Hepatocyte (in vitro differentiated cells): ENCODE measurements at regions not wholly inside any gene's neighbourhood (a gene's known extent, or its start where the extent isn't known, plus 50 kb on each side); places are given as distances from the start of the nearest gene placed in this dataset.

Source experiments
- DNase-seq: peaks from one replicate; pipeline ENCODE4 v3.0.0-alpha.2; 2016; ENCODE audit warnings: low spot score
- H2AFZ ChIP-seq: fragments of 200-600 bp; sonication (generic); 2 replicates; pipeline ENCODE4 v1.6.0; 2016; ENCODE audit warnings: antibody characterized with exemption, mild to moderate bottlenecking
- H3K27ac ChIP-seq: fragments of 200-600 bp; sonication (generic); 2 replicates; pipeline ENCODE4 v1.5.1; 2016; ENCODE audit warnings: mild to moderate bottlenecking
- H3K27me3 ChIP-seq: fragments of 200-600 bp; sonication (generic); 2 replicates; pipeline ENCODE4 v1.6.1; 2016
- H3K36me3 ChIP-seq: fragments of 200-600 bp; sonication (generic); replicated peaks from 2 replicates; pipeline ENCODE4 v1.5.1; 2016; ENCODE audit warnings: low read depth; ENCODE audit not compliant: insufficient read depth
- H3K4me1 ChIP-seq: fragments of 200-600 bp; sonication (generic); 2 replicates; pipeline ENCODE4 v1.5.1; 2016; ENCODE audit warnings: mild to moderate bottlenecking, moderate library complexity; ENCODE audit not compliant: insufficient read depth
- H3K4me2 ChIP-seq: fragments of 200-600 bp; sonication (generic); 2 replicates; pipeline ENCODE4 v1.6.0; 2016
- H3K4me3 ChIP-seq: fragments of 200-600 bp; sonication (generic); 2 replicates; pipeline ENCODE4 v1.5.1; 2016; ENCODE audit warnings: mild to moderate bottlenecking
- H3K79me2 ChIP-seq: fragments of 200-600 bp; sonication (generic); 2 replicates; pipeline ENCODE4 v1.6.0; 2017; ENCODE audit warnings: mild to moderate bottlenecking
- H3K9me2 ChIP-seq: fragments of 200-600 bp; sonication (generic); replicated peaks from 2 replicates; pipeline ENCODE4 v1.6.0; 2017; ENCODE audit warnings: mild to moderate bottlenecking; ENCODE audit not compliant: insufficient read depth
- H3K9me3 ChIP-seq: fragments of 200-600 bp; sonication (generic); 2 replicates; pipeline ENCODE4 v1.5.1; 2016; ENCODE audit warnings: low read depth, mild to moderate bottlenecking
- H4K20me1 ChIP-seq: fragments of 200-600 bp; sonication (generic); 2 replicates; pipeline ENCODE4 v1.6.0; 2016; ENCODE audit warnings: mild to moderate bottlenecking; ENCODE audit not compliant: insufficient read depth, poor library complexity, severe bottlenecking
- EZH2 ChIP-seq: fragments of 200-600 bp; sonication (generic); IDR thresholded peaks from 2 replicates; pipeline ENCODE4 v1.6.1; 2016; ENCODE audit warnings: antibody characterized with exemption, mild to moderate bottlenecking, borderline replicate concordance
- EZH2phosphoT487 ChIP-seq: fragments of 200-600 bp; sonication (generic); IDR thresholded peaks from one replicate; pipeline ENCODE4 v1.6.1; 2018; ENCODE audit warnings: antibody characterized with exemption, mild to moderate bottlenecking, low read depth, moderate library complexity; ENCODE audit not compliant: unreplicated experiment, severe bottlenecking
- WGBS: methylation state at CpG from one replicate; pipeline ENCODE4 v1.1.6; 2016; ENCODE audit warnings: low lambda C conversion rate; ENCODE audit errors: missing lambda C conversion rate; 5-methylcytosine and 5-hydroxymethylcytosine counted together
- TF ChIP-seq, protein P1 (sequence below): fragments of 200-600 bp; sonication (generic); IDR thresholded peaks from 2 replicates; pipeline ENCODE4 v1.5.1; 2016; ENCODE audit warnings: antibody characterized with exemption, mild to moderate bottlenecking; ENCODE audit not compliant: poor library complexity

GRCh38 chr4:125461676-125462363 is 147.1 kb downstream of the FAT4 start:
- Histone ChIP-seq H3K27ac (no peak overlapping the region), H3K9me3 (no peaks in the 10 kb centered on the region), H3K4me2 (no peak overlapping the region), H2AFZ (no peak overlapping the region), H3K27me3 (no peaks in the 10 kb centered on the region), H3K4me3 (no peak overlapping the region), H3K36me3 (no peaks in the 10 kb centered on the region), H3K79me2 (peaks cover 3% of the 10 kb centered on the region), H4K20me1 (peaks cover 10% of the 10 kb centered on the region), H3K9me2 (no peaks in the 10 kb centered on the region), H3K4me1 (no peaks in the 10 kb centered on the region)
- 89% methylated on average over 3 of the region's 3 CpGs for WGBS
- TF ChIP-seq, protein P1, sequence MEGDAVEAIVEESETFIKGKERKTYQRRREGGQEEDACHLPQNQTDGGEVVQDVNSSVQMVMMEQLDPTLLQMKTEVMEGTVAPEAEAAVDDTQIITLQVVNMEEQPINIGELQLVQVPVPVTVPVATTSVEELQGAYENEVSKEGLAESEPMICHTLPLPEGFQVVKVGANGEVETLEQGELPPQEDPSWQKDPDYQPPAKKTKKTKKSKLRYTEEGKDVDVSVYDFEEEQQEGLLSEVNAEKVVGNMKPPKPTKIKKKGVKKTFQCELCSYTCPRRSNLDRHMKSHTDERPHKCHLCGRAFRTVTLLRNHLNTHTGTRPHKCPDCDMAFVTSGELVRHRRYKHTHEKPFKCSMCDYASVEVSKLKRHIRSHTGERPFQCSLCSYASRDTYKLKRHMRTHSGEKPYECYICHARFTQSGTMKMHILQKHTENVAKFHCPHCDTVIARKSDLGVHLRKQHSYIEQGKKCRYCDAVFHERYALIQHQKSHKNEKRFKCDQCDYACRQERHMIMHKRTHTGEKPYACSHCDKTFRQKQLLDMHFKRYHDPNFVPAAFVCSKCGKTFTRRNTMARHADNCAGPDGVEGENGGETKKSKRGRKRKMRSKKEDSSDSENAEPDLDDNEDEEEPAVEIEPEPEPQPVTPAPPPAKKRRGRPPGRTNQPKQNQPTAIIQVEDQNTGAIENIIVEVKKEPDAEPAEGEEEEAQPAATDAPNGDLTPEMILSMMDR = no peak
- TF ChIP-seq EZH2phosphoT487 = no peak
- no peak for DNase-seq

DNA sequence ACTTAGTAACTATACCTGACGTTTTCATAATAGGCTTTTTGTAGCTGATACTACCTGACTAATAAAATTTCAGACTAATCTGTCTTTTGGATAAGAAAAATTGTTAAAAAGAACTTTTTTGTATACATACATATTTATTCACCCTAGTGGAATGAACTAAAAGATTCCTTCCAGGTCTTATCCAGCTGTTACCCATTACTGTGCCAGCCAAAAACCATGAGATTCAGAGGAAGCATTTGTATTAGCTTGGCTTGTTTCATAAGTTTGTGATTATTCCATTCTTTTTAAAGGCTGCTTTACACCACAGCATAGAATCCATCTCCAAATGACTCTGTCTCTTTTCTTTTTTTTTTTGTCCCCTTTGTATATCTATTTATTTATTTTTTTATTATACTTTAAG is 149.4 kb downstream of the FAT4 start:
- Histone ChIP-seq H3K27me3 (no peaks in the 10 kb centered on the region), H3K36me3 (no peaks in the 10 kb centered on the region), H4K20me1 (peaks cover 5% of the 10 kb centered on the region), H3K4me2 (no peak overlapping the region), H3K9me3 (no peaks in the 10 kb centered on the region), H3K27ac (no peak overlapping the region), H3K79me2 (peaks cover 3% of the 10 kb centered on the region), H3K4me1 (no peaks in the 10 kb centered on the region), H3K4me3 (no peak overlapping the region), H2AFZ (no peak overlapping the region), H3K9me2 (no peaks in the 10 kb centered on the region)
- WGBS = 90% methylated on average over 1 of the region's 1 CpG
- no peak for DNase-seq
- TF ChIP-seq EZH2 = no peak
- no peak for TF ChIP-seq EZH2phosphoT487
- TF ChIP-seq, protein P1 = no peak

DNA sequence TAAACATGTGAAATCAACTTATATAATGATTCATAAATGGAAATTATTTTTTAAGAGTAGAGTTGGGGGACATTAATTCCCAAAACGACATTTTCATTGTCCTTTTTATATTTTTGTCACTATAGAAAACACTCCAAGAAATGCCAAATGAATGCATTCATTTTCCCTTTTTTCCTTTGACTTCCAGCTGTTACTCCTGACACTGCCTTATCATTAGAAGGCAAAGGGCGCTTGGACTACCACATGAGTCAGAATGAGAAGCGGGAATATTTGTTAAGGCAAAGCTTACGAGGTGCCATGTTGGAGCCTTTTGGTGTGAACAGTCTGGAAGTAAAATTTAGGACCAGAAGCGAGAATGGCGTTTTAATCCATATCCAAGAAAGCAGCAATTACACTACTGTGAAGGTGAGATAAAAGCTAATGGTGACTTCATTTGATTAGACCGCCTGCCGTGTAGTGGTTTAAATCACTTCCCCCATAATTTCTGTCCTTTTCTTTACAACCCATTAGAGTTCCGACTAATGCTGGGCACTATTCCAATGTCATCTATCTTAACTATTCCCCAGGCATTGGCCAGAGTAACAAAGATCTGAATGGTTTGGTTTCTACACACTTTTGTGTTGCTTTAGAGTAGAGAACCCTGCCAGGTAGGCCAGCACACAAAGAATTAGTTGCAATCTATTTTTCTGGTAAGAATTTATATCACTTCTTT is 166.7 kb downstream of the FAT4 start:
- Histone ChIP-seq H3K9me2 (no peaks in the 10 kb centered on the region), H2AFZ (no peak overlapping the region), H3K79me2 (no peaks in the 10 kb centered on the region), H3K36me3 (no peaks in the 10 kb centered on the region), H4K20me1 (no peaks in the 10 kb centered on the region), H3K9me3 (no peaks in the 10 kb centered on the region), H3K4me3 (no peak overlapping the region), H3K4me1 (no peaks in the 10 kb centered on the region), H3K27ac (no peak overlapping the region), H3K27me3 (no peaks in the 10 kb centered on the region), H3K4me2 (no peak overlapping the region)
- no peak for TF ChIP-seq EZH2
- TF ChIP-seq EZH2phosphoT487 = no peak
- TF ChIP-seq, protein P1 = no peak
- WGBS = 76% methylated on average over 9 of the region's 9 CpGs
- DNase-seq = no peak
